ENCODE measurements at regions not wholly inside any gene's neighbourhood (a gene's known extent, or its start where the extent isn't known, plus 50 kb on each side); places are given as distances from the start of the nearest gene placed in this dataset.

GRCh38 chr5:8633259-8633658 is 764.3 kb downstream of the MTRR start:
- no peak for DNase-seq (ENCODE audit: low read depth in 2 of 2)

- no peak for DNase-seq (ENCODE audit: low read depth in 2 of 2)
Observed at GRCh38 chr5:8633696-8634095, 764.7 kb downstream of the MTRR start.

- no peak for DNase-seq (ENCODE audit: low read depth in 2 of 2)
Observed at GRCh38 chr5:8634219-8634618, 765.3 kb downstream of the MTRR start.

DNA sequence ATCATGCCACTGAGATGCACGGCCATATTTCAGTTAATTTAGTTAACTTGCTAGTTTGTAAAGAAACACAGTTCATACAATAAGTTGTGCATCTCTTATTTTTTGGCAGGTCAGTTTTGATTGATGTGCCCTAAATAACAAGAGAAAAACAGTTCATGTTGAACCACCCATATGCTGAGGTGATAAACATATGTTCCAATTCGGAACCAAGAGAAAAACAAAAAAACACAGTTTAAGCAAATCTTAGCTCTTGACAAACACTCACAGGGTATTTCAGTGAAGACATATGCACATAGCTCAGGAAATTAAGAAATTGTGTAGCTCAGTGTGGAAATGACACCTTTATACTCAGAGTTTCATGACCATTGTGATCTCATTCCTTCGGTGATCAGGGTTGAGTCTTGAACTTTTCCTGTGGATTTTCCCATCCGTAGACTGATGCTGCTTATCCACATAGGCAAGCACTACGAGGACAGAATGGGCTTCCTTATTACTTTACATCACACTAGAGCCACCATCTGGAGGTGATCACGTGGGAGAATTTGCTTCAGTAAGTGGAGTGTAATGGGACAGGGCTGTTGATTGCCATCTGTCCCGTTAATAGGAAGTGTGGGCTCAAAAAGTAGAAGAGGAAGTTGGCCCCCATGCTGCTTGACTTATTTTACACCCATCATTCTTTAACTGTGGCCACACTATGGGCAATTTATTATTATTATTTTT is 773.0 kb downstream of the MTRR start:
- DNase-seq (ENCODE audit: low read depth in 2 of 2): no peak

- DNase-seq (ENCODE audit: low read depth in 2 of 2): no peak
Observed at GRCh38 chr5:8644377-8644776, 775.4 kb downstream of the MTRR start.

DNA sequence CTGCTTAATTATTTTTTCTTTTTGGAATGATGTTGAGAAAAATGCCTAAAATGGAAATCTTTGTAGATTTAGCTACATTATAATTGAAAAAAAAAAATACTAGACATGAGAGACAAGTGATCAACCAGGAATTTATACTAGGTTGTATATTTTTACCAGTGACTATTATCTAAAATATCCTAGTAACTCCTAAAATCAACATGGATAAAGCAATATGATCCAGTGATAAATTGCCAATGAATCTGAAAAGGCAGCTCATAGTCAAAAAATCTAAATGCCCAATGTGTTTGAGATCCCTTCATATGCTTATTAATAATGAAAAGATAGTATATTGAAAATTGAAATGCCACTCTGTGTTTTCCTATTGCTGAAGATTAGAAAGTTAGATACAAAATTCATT is 778.2 kb downstream of the MTRR start:
- DNase-seq (ENCODE audit: low read depth in 2 of 2): no peak

- DNase-seq (ENCODE audit: low read depth in 2 of 2): no peak
Observed at GRCh38 chr5:8650186-8650585, 781.2 kb downstream of the MTRR start.

DNA sequence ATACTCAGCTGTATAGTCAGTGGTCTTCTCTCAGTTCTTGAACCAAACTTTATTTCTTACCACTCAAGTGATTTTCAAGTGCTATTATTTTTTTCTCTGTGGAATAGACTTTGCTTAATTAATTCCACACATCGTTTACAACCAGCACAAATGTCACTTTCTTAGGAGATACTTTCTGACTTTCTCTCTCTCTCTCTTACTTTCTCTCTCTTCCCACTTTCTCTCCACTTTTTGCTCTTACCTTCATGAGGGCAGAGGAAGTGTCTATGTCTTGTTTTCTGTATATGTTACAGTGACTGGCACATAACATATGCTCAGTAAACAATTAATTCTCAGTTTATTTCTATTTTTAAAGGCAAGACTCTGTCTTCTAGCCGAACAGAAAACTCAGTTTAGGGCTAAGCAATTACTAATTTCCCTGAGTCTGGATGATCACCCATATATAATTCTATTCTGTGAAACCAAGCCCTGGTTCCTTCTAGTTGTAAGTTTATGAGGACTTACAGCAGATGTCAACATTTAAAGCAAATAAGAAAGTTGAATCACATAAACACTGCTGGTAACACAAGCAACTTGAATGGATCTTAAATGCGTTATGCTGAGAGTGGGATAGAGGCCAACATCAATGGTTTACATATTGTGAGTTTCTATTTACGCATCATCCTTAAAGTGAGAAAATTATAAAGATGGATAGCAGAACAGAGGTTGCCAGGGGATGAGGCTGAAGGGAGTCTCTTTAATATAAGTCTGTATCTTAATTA is 791.4 kb downstream of the MTRR start:
- DNase-seq (ENCODE audit: low read depth in 2 of 2): no peak

- DNase-seq (ENCODE audit: low read depth in 2 of 2): no peak
Observed at GRCh38 chr5:8663374-8663773, 794.4 kb downstream of the MTRR start.

GRCh38 chr5:8675182-8675581 is 806.2 kb downstream of the MTRR start:
- no peak for DNase-seq (ENCODE audit: low read depth in 2 of 2)

DNA sequence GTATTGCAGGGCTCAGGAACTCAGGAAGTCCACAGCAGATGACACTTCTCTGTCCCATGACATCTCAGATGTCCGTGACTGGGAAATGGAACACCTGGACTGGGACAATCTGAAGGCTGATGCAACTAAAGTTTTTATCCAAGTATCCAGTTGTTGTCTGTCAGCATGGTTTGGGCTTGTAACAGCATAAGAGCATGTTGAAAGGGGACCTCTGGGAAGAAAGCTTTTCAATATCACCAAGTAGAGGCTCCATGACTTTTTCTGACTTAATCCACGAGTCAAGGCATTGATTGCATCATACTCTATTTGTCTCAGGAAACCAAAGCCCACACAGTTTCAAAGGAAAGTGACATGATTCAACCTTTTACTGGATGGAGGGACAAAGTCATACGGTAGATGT is 807.7 kb downstream of the MTRR start:
- DNase-seq (ENCODE audit: low read depth in 2 of 2): no peak

DNA sequence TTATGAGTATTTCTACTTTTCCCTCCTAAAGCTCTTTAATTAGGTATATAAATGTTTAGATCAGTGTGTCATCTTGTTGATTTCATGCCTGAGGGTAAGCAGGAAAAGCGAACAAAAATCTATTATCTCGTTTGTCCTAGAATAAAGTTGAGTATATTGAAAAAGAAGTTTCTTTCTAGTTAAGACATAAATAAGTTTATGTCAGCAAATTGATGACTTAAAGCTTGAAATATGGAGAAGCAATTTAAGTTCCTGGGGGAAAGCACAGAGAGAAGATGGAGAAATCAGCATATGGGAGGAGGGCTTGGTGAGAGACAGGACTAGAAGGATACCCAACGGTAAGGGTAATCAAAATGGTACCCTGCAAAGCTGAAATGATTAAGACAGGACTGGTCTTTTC is 813.4 kb downstream of the MTRR start:
- no peak for DNase-seq (ENCODE audit: low read depth in 2 of 2)

DNA sequence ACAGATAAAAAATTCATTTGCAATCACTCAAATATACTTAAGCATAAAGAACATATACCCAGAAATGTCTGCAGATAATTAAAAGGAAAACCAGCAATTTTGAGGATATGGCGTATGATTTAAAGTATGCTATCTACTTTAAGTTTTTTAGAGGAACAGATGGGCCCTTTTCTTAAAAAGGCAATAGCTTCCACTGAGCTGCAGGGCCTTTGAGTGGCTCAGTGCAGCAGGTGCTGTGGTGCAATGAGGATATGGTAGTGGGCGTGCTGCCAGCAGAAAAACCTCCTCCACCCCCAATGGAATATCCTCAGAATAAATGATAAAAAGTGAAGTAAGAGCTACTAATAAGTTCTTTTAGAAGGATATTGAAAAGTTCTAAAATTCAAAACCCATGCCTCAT is 814.5 kb downstream of the MTRR start:
- DNase-seq (ENCODE audit: low read depth in 2 of 2): no peak

GRCh38 chr5:8685704-8686103 is 816.8 kb downstream of the MTRR start:
- DNase-seq (ENCODE audit: low read depth in 2 of 2): no peak

DNA sequence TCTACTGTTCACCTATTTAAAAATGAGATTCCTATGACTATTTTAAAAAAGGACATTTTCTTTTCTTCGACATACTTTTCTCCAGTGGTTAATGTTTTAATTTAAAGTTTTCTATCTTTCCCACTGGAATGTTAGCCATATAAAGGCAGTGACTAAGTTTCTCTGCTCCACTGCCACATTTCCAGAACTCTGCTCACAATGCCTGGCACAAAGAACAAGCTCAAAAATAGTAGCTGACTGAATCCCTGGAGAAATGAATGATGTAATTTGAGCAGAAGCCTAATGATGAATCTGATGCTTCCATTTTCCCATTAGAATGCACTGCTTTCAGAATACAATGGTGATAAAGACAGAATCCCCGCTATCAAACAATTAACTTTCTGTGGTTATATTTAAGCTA is 817.8 kb downstream of the MTRR start:
- no peak for DNase-seq (ENCODE audit: low read depth in 2 of 2)

DNA sequence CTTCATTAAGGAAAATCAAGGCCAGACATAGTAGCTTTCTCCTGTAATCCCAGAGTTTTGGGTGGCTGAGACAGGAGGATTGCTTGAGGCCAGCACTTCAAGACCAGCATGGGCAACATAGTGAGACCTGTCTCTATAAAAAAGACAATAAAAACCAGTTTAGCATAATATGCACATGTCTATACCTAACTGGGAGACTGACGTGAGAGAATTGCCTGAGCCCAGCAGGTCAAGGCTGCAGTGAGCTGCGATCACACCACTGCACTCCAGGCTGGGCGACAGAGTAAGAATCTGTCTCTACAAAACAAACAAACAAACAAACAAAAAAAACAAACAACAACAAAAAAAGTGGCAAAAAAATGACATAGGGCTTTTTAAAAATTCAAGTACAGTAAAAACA is 820.8 kb downstream of the MTRR start:
- DNase-seq (ENCODE audit: low read depth in 2 of 2): no peak

DNA sequence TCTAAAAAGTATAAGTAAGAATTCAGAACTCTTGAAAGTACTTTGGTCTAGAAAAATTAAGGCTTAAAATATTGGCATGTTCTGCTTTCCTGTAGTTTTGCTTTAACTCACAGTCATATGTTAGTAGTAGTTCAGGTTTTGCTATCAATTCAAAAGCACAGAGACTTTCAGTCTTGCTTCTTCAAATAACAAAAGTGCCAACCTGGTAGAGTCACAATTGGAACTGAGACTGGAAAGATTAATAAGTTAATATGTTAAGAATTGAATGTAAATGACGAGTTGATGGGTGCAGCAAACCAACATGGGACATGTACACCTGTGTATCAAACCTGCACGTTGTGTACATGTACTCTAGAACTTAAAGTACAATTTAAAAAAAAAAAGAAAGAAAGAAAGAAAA is 822.3 kb downstream of the MTRR start:
- no peak for DNase-seq (ENCODE audit: low read depth in 2 of 2)

DNA sequence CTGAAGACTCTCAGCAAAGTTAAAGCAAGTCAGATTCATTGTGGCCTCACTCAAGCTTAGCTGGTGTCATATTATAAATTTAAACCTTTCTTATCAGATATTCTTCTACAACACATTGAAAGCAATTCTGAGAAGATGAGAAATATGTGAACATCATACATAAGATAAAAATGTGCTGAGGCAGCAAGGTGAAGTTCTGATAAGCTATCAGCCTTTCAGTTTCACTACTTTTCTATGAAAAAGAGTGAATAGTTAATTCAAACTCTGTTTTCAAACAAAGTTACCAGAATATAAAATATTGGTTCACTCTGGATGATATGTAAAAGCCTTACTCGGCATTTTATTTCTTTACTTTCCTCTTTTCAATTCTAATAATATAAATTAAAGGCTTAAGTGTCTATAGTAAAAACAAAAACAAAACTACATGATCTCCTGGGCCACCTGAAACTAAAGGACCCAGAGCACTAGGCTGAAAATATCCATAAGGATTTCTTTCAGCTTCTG is 824.4 kb downstream of the MTRR start:
- DNase-seq (ENCODE audit: low read depth in 2 of 2): no peak

DNA sequence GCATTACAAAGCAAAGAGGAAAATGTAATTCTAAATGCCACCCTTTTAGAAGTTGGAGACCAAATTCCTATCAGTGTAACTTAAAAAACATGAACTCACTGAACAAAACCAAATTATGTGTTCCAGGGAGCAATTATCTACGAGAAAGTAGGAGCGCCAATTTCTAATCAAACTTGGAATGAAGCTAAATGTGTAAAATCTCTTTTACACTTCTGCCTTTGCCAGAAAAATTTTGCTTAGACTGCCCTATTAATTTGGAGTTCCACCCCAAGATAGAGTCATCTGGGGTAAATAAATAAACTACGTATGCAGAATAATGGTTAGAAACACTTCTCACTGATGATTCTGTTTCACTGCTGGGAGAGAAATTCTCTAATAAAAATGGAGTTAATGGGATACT is 825.6 kb downstream of the MTRR start:
- DNase-seq (ENCODE audit: low read depth in 2 of 2): no peak

DNA sequence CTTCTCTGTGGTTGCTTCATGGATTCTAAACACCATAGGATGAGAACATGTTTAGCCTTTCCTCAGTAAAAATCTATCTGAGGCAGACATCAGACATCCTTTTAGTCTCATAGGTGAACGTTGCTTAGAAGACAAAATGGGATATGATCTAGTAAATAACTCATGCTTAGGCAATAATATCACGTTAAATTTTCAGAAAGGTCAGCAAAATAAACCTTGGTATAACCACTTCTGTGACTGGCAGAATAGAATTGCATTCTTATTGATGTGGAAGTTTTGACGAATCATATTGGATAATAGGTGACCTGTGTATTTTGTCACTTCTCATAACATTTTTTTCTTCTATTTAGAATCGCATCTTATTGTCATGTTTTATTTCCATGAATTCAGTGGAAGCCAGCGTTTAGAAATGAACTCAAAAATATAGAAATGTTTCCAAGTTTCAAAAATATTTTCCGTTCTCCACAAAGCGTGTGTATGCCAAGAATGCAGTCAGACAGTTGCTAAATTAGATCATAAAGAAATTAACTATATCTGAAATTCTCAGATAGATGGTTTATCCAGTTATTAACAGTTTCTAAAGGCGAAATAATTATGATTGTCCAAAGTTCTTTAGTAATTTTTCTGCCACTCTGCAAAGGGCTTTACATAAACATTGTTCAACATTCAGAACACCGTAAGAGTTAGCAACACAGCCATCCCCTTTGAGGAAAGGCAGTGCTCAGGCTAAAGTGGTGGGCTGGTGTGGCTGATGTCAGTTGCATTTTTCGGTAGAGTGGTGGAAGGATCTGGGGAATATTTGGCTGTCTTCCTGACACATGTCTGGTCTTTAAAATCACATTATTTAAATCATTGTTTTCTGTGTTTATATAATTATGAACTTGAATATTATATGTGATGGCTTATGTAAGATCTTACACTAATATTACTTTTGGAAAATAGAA is 827.2 kb downstream of the MTRR start:
- no peak for DNase-seq (ENCODE audit: low read depth in 2 of 2)

GRCh38 chr5:8700222-8700621 is 831.3 kb downstream of the MTRR start:
- no peak for DNase-seq (ENCODE audit: low read depth in 2 of 2)

- DNase-seq (ENCODE audit: low read depth in 2 of 2): no peak
Observed at GRCh38 chr5:8700671-8701070, 831.7 kb downstream of the MTRR start.
